Neural cell (in vitro differentiated cells): ENCODE measurements at regions not wholly inside any gene's neighbourhood (a gene's known extent, or its start where the extent isn't known, plus 50 kb on each side); places are given as distances from the start of the nearest gene placed in this dataset.

Experiments used
- H2AFZ ChIP-seq: fragments of 200-600, 300-800 bp; sonication (generic), shearing (Covaris generic); 2 replicates; pipeline ENCODE4 v1.6.0; 2014; ENCODE audit warnings: low read depth, mild to moderate bottlenecking, antibody characterized with exemption, low read length, moderate library complexity
- H3F3A ChIP-seq: fragments of 200-600 bp; shearing (Covaris generic); 2 replicates; pipeline ENCODE4 v1.6.1; 2016; ENCODE audit warnings: mild to moderate bottlenecking, moderate library complexity, mixed read lengths, antibody characterized with exemption, low read length; ENCODE audit not compliant: insufficient read depth, poor library complexity, severe bottlenecking
- H3K27ac ChIP-seq: fragments of 200-600, 300-800 bp; sonication (generic), shearing (Covaris generic); 2 replicates; pipeline ENCODE4 v1.5.1; 2014; ENCODE audit warnings: mild to moderate bottlenecking, low read length, moderate library complexity
- H3K27me3 ChIP-seq: fragments of 300-800, 200-600 bp; sonication (generic), shearing (Covaris generic); 2 replicates; pipeline ENCODE4 v1.6.0; 2014; ENCODE audit warnings: mild to moderate bottlenecking, low read depth, low read length, moderate library complexity; ENCODE audit not compliant: insufficient read depth
- H3K36me3 ChIP-seq: fragments of 300-800, 200-600 bp; sonication (generic), shearing (Covaris generic); 2 replicates; pipeline ENCODE4 v1.5.1; 2014; ENCODE audit warnings: mild to moderate bottlenecking, antibody characterized with exemption, low read length, moderate library complexity; ENCODE audit not compliant: insufficient read depth
- H3K4me2 ChIP-seq: fragments of 300-800, 200-600 bp; sonication (generic), shearing (Covaris generic); 2 replicates; pipeline ENCODE4 v1.6.0; 2014; ENCODE audit warnings: mild to moderate bottlenecking, low read length
- H3K4me3 ChIP-seq: fragments of 300-800, 200-600 bp; sonication (generic), shearing (Covaris generic); 2 replicates; pipeline ENCODE4 v1.5.1; 2014; ENCODE audit warnings: mild to moderate bottlenecking, low read length, moderate library complexity
- H3K79me2 ChIP-seq: fragments of 200-600 bp; shearing (Covaris generic); replicated peaks from 2 replicates; pipeline ENCODE4 v1.6.0; 2014; ENCODE audit warnings: mild to moderate bottlenecking, low read length, moderate library complexity; ENCODE audit not compliant: insufficient read depth
- H3K9ac ChIP-seq: fragments of 300-800, 200-600 bp; sonication (generic), shearing (Covaris generic); 2 replicates; pipeline ENCODE4 v1.6.1; 2016; ENCODE audit warnings: mild to moderate bottlenecking, low read length, mixed read lengths
- H3K9me2 ChIP-seq: fragments of 200-600 bp; shearing (Covaris generic); 2 replicates; pipeline ENCODE4 v1.6.1; 2016; ENCODE audit warnings: mild to moderate bottlenecking, low read length, mixed read lengths; ENCODE audit not compliant: insufficient read depth
- H3K9me3 ChIP-seq: fragments of 200-600, 300-800 bp; sonication (generic), shearing (Covaris generic); 2 replicates; pipeline ENCODE4 v1.6.1; 2016; ENCODE audit warnings: mild to moderate bottlenecking, mixed run types, low read length, moderate library complexity, mixed read lengths
- H4K20me1 ChIP-seq: fragments of 200-600 bp; shearing (Covaris generic); 2 replicates; pipeline ENCODE4 v1.6.1; 2016; ENCODE audit warnings: mild to moderate bottlenecking, mixed run types; ENCODE audit not compliant: insufficient read depth
- EP300 ChIP-seq: fragments of 450-650 bp; conservative IDR thresholded peaks from 2 replicates; pipeline ENCODE4 v1.6.1; 2014; ENCODE audit warnings: antibody characterized with exemption, mild to moderate bottlenecking, moderate library complexity; ENCODE audit not compliant: poor library complexity, severe bottlenecking
- EZH2 ChIP-seq: fragments of 200-600, 300-800 bp; shearing (Covaris generic), sonication (generic); IDR thresholded peaks from 2 replicates; pipeline ENCODE4 v1.6.1; 2014; ENCODE audit warnings: antibody characterized with exemption, low read length, borderline replicate concordance, mild to moderate bottlenecking; ENCODE audit not compliant: insufficient read depth, poor library complexity, severe bottlenecking
- MXI1 ChIP-seq: fragments of 450-650 bp; conservative IDR thresholded peaks from 2 replicates; pipeline ENCODE4 v1.6.1; 2014; ENCODE audit warnings: antibody characterized with exemption, mild to moderate bottlenecking; ENCODE audit not compliant: poor library complexity, severe bottlenecking
- POLR2AphosphoS5 ChIP-seq: IDR thresholded peaks from 2 replicates; pipeline ENCODE4 v1.6.1; 2012
- RAD21 ChIP-seq: fragments of 450-650 bp; conservative IDR thresholded peaks from 2 replicates; pipeline ENCODE4 v1.6.1; 2014; ENCODE audit warnings: antibody characterized with exemption, mild to moderate bottlenecking, moderate library complexity
- SMC3 ChIP-seq: fragments of 450-650 bp; conservative IDR thresholded peaks from 2 replicates; pipeline ENCODE4 v1.6.1; 2014; ENCODE audit warnings: antibody characterized with exemption, mild to moderate bottlenecking, moderate library complexity; ENCODE audit not compliant: poor library complexity
- TAF1 ChIP-seq: IDR thresholded peaks from 2 replicates; pipeline ENCODE4 v1.6.1; 2012; ENCODE audit warnings: low read depth
- TF ChIP-seq, protein P1 (sequence below): IDR thresholded peaks from 2 replicates; pipeline ENCODE4 v1.6.1; 2012; ENCODE audit warnings: borderline replicate concordance
- TF ChIP-seq, protein P2 (sequence below): fragments of 450-650 bp; IDR thresholded peaks from 2 replicates; pipeline ENCODE4 v1.5.1; 2014; ENCODE audit warnings: antibody characterized with exemption, mild to moderate bottlenecking, moderate library complexity; ENCODE audit not compliant: poor library complexity, severe bottlenecking

DNA sequence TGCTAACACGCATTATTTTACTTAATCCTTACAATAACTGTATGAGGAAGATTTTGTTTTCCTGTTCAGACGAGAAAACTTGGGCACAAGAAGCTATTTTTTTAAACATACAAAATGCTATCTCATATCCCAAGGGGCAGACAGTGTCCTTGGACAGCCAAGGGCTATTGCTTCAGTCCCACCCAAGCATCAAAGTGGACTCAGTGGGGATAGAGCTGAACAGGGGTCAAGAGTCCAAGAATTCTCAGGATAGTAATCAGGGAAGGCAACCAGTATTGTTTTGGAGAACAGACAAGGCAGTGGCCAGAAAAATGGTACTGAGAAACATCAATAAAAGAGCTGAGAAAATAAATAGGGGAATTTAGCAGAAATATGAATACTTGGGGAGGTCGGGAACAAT, 465.7 kb downstream of the PLPP3 start (continued):
- TF ChIP-seq MXI1 (no peak), POLR2AphosphoS5 (no peak), TAF1 (no peak)

DNA sequence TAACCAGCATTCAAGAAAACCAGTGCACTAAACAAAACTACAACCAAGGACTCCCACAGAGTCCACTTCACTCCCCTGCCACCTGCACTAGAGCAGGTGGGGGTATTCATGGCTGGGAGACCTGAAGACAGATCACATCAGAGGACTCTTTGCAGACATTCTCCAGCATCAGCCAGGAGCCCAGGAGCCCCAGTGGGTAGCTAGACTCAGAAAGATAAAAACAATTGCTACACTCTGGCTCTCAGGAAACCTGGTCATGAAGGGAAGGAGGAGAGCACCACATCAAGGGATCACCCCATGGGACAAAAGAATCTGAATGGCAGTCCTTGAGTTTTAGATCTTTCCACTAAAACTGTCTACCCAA, 472.1 kb downstream of the PLPP3 start:
- H3K9me3 ChIP-seq: peaks cover 3% of the 10 kb centered on the region
- TF ChIP-seq, protein P1, sequence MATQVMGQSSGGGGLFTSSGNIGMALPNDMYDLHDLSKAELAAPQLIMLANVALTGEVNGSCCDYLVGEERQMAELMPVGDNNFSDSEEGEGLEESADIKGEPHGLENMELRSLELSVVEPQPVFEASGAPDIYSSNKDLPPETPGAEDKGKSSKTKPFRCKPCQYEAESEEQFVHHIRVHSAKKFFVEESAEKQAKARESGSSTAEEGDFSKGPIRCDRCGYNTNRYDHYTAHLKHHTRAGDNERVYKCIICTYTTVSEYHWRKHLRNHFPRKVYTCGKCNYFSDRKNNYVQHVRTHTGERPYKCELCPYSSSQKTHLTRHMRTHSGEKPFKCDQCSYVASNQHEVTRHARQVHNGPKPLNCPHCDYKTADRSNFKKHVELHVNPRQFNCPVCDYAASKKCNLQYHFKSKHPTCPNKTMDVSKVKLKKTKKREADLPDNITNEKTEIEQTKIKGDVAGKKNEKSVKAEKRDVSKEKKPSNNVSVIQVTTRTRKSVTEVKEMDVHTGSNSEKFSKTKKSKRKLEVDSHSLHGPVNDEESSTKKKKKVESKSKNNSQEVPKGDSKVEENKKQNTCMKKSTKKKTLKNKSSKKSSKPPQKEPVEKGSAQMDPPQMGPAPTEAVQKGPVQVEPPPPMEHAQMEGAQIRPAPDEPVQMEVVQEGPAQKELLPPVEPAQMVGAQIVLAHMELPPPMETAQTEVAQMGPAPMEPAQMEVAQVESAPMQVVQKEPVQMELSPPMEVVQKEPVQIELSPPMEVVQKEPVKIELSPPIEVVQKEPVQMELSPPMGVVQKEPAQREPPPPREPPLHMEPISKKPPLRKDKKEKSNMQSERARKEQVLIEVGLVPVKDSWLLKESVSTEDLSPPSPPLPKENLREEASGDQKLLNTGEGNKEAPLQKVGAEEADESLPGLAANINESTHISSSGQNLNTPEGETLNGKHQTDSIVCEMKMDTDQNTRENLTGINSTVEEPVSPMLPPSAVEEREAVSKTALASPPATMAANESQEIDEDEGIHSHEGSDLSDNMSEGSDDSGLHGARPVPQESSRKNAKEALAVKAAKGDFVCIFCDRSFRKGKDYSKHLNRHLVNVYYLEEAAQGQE: no peak
- TF ChIP-seq POLR2AphosphoS5 (no peak), RAD21 (no peak), SMC3 (no peak)
- H3K79me2 ChIP-seq: no peaks in the 10 kb centered on the region
- H3K27me3 ChIP-seq: no peaks in the 10 kb centered on the region
- H3K4me2 ChIP-seq: no peak overlapping the region
- no peak overlapping the region for H2AFZ ChIP-seq
- no peak overlapping the region for H3K27ac ChIP-seq
- no peaks in the 10 kb centered on the region for H3K9me2 ChIP-seq
- H3K9ac ChIP-seq: no peak overlapping the region
- no peaks in the 10 kb centered on the region for H4K20me1 ChIP-seq
- no peak overlapping the region for H3K4me3 ChIP-seq
- no peaks in the 10 kb centered on the region for H3K36me3 ChIP-seq
- no peaks in the 10 kb centered on the region for H3F3A ChIP-seq

DNA sequence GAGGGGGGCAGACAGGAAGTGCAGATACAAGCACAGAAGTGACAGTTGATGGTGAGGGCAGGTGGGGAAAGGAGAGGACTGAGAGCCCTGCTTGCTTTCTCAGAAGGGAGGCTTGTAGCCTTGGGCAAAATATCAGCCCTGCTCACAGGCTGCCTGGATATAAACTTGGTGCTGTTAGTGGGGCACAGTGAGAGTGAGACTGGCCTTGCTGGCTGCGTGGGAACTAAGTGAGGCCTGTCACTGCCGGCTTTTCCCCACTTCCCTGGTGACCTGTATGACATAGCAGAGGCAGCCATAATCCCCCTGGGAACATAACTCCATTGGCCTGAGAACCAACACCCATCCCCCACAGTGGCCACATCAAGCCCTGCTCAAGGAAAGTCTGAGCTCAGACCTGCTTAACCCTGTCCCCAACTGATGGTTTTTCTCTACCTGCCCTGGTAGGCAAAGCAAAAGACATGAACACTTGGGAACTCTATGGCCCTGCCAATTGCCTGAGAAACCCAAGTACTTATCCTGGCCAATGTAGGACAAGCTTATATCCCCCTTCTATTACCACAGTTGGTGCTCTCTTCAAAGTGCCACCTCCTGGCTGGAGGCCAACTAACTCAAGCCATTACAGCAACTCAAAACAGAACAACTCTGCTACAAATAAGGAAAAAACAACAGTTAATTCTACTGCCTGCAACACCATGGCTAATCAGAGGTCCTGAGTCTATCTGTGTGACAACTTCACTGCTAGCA, 472.7 kb downstream of the PLPP3 start:
- Histone ChIP-seq H2AFZ (no peak overlapping the region), H3K27ac (no peak overlapping the region), H3K9me3 (no peaks in the 10 kb centered on the region), H4K20me1 (no peaks in the 10 kb centered on the region), H3K79me2 (no peaks in the 10 kb centered on the region), H3K36me3 (no peaks in the 10 kb centered on the region), H3K4me3 (no peak overlapping the region), H3K27me3 (no peaks in the 10 kb centered on the region), H3K9ac (no peak overlapping the region), H3F3A (no peaks in the 10 kb centered on the region), H3K4me2 (no peak overlapping the region), H3K9me2 (no peaks in the 10 kb centered on the region)
- no peak for TF ChIP-seq EZH2
- no peak for TF ChIP-seq TAF1
- no peak for TF ChIP-seq EP300
- TF ChIP-seq, protein P2, sequence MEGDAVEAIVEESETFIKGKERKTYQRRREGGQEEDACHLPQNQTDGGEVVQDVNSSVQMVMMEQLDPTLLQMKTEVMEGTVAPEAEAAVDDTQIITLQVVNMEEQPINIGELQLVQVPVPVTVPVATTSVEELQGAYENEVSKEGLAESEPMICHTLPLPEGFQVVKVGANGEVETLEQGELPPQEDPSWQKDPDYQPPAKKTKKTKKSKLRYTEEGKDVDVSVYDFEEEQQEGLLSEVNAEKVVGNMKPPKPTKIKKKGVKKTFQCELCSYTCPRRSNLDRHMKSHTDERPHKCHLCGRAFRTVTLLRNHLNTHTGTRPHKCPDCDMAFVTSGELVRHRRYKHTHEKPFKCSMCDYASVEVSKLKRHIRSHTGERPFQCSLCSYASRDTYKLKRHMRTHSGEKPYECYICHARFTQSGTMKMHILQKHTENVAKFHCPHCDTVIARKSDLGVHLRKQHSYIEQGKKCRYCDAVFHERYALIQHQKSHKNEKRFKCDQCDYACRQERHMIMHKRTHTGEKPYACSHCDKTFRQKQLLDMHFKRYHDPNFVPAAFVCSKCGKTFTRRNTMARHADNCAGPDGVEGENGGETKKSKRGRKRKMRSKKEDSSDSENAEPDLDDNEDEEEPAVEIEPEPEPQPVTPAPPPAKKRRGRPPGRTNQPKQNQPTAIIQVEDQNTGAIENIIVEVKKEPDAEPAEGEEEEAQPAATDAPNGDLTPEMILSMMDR: no peak
- no peak for TF ChIP-seq POLR2AphosphoS5
- no peak for TF ChIP-seq MXI1
- TF ChIP-seq, protein P1: no peak
- no peak for TF ChIP-seq SMC3
